Natural killer cell (primary cell): ENCODE measurements at regions not wholly inside any gene's neighbourhood (a gene's known extent, or its start where the extent isn't known, plus 50 kb on each side); places are given as distances from the start of the nearest gene placed in this dataset.

ENCODE experiments used
- ATAC-seq, 3 donors: fragments of 150-1000 bp in 2 of 3; fragments of 200-7000 bp in 1 of 3; cut with Tn5 transposase; 1 replicate in 1 of 3; 2 replicates in 2 of 3; pipeline ENCODE4 v1.10.0; 2021; ENCODE audit warnings: mild to moderate bottlenecking in 2 of 3, moderate library complexity in 2 of 3
- DNase-seq, 2 donors: peaks; one replicate each; pipeline versions ENCODE4 v3.0.0 to v3.0.0-alpha.2; 2013 to 2021; ENCODE audit warnings: mixed read lengths in 1 of 2
- H3K27ac ChIP-seq: one replicate; pipeline ENCODE4 v1.5.1; 2013; ENCODE audit warnings: mild to moderate bottlenecking, low read length
- H3K27me3 ChIP-seq: one replicate; pipeline ENCODE4 v1.6.1; 2013; ENCODE audit warnings: low read length; ENCODE audit not compliant: control insufficient read depth, insufficient read depth
- H3K36me3 ChIP-seq: one replicate; pipeline ENCODE4 v1.6.1; 2013; ENCODE audit warnings: low read length; ENCODE audit not compliant: control insufficient read depth, insufficient read depth
- H3K4me1 ChIP-seq: one replicate; pipeline ENCODE4 v1.6.1; 2013; ENCODE audit warnings: low read length; ENCODE audit not compliant: control insufficient read depth, insufficient read depth
- H3K4me3 ChIP-seq: one replicate; pipeline ENCODE4 v1.5.1; 2013; ENCODE audit warnings: low read length
- H3K9me3 ChIP-seq: one replicate; pipeline ENCODE4 v1.6.1; 2013; ENCODE audit warnings: low read length; ENCODE audit not compliant: control insufficient read depth, insufficient read depth
- H3K27ac Mint-ChIP-seq, 2 donors: one replicate each; pipeline ENCODE4 v1.8.0; 2022; ENCODE audit warnings: mild to moderate bottlenecking in 2 of 2, mixed read lengths in 2 of 2, moderate library complexity in 1 of 2
- H3K27me3 Mint-ChIP-seq, 2 donors: one replicate each; pipeline ENCODE4 v1.8.0; 2022; ENCODE audit warnings: low read depth in 2 of 2, mixed read lengths in 2 of 2
- H3K36me3 Mint-ChIP-seq: one replicate; pipeline ENCODE4 v1.8.0; 2022; ENCODE audit warnings: mixed read lengths
- H3K4me1 Mint-ChIP-seq, 2 donors: one replicate each; pipeline ENCODE4 v1.8.0; 2022; ENCODE audit warnings: mixed read lengths in 2 of 2
- H3K4me3 Mint-ChIP-seq: one replicate; pipeline ENCODE4 v1.8.0; 2022; ENCODE audit warnings: mild to moderate bottlenecking, moderate library complexity, mixed read lengths
- H3K9me3 Mint-ChIP-seq, 2 donors: one replicate each; pipeline ENCODE4 v1.8.0; 2022; ENCODE audit warnings: mixed read lengths in 2 of 2
- WGBS: methylation state at CpG from one replicate; pipeline ENCODE4 v1.1.7; 2013; ENCODE audit warnings: missing lambda C conversion rate; ENCODE audit not compliant: insufficient coverage; 5-methylcytosine and 5-hydroxymethylcytosine counted together
- intact Hi-C: fragments of 100-400 bp; cut with micrococcal nuclease; formaldehyde crosslinking; loops from one replicate; pipeline ENCODE4 v1.14.2; 2022
- TF ChIP-seq, protein P1 (sequence below): fragments of 200-600 bp; IDR thresholded peaks from one replicate; pipeline ENCODE4 v1.8.0; 2022; ENCODE audit warnings: antibody characterized with exemption

DNA sequence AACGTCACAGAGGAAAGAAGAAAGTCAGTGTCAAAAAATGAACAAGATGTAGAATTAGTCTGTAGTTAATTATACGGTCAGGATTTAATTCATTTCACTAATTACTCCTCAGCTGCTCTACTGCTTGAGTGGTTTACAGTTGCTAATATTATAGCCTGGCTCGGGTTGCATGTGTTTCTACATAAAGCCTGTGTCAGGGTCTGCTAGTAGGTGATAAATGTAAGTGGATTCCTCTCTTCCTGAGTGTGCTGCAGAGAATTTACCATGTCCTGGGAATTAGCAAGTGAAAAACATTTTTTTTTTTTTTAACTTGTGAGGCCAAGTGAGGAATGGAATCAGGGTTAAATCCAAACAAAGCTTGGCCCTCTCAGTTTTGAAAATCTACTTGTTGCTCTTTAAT, 622.6 kb downstream of the EPHA4 start:
- H3K9me3 Mint-ChIP-seq: peaks cover 0 to 2% of the 10 kb centered on the region in 2 donors
- ATAC-seq (no peak), DNase-seq (no peak)
- no peak overlapping the region for H3K4me3 Mint-ChIP-seq
- H3K9me3 ChIP-seq: no peaks in the 10 kb centered on the region
- H3K4me3 ChIP-seq: no peak overlapping the region
- H3K27ac Mint-ChIP-seq: no peak overlapping the region
- no peak overlapping the region for H3K27ac ChIP-seq
- H3K27me3 Mint-ChIP-seq: peaks cover 0 to 9% of the 10 kb centered on the region in 2 donors
- 80% methylated on average over 1 of the region's 3 CpGs for WGBS
- no peaks in the 10 kb centered on the region for H3K4me1 Mint-ChIP-seq
- H3K36me3 ChIP-seq: no peaks in the 10 kb centered on the region
- TF ChIP-seq, protein P1, sequence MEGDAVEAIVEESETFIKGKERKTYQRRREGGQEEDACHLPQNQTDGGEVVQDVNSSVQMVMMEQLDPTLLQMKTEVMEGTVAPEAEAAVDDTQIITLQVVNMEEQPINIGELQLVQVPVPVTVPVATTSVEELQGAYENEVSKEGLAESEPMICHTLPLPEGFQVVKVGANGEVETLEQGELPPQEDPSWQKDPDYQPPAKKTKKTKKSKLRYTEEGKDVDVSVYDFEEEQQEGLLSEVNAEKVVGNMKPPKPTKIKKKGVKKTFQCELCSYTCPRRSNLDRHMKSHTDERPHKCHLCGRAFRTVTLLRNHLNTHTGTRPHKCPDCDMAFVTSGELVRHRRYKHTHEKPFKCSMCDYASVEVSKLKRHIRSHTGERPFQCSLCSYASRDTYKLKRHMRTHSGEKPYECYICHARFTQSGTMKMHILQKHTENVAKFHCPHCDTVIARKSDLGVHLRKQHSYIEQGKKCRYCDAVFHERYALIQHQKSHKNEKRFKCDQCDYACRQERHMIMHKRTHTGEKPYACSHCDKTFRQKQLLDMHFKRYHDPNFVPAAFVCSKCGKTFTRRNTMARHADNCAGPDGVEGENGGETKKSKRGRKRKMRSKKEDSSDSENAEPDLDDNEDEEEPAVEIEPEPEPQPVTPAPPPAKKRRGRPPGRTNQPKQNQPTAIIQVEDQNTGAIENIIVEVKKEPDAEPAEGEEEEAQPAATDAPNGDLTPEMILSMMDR: no peak
- no peaks in the 10 kb centered on the region for H3K27me3 ChIP-seq
- intact Hi-C loops: no loop called here
- no peaks in the 10 kb centered on the region for H3K36me3 Mint-ChIP-seq
- no peaks in the 10 kb centered on the region for H3K4me1 ChIP-seq

DNA sequence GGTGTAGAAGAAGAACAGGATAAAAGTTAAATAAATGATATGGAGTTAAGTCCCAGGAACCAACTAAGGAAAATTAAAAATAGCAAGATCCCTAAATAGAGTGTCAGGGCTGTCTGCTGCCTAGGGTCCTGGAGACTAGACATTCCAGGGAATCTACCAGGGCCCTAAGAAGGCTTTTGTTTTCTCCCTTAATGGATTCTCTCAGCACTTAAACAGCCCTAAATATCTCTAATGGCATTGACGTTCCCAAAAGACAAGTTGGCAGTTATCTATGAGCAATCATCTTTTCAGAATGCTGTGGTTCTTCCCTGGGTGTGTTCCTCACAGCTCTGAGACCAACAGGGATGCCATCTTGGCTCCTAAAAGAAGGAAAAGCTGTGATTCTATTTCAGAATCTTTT, 616.3 kb downstream of the EPHA4 start:
- H3K27me3 ChIP-seq: no peaks in the 10 kb centered on the region
- no peaks in the 10 kb centered on the region for H3K36me3 ChIP-seq
- H3K27ac Mint-ChIP-seq: no peak overlapping the region
- intact Hi-C loops: no loop called here
- ATAC-seq: no peak
- no peak overlapping the region for H3K27ac ChIP-seq
- no peaks in the 10 kb centered on the region for H3K36me3 Mint-ChIP-seq
- H3K9me3 ChIP-seq: no peaks in the 10 kb centered on the region
- 71% methylated on average over 1 of the region's 1 CpG for WGBS
- TF ChIP-seq, protein P1: no peak
- no peaks in the 10 kb centered on the region for H3K4me1 Mint-ChIP-seq
- no peak for DNase-seq
- no peak overlapping the region for H3K4me3 Mint-ChIP-seq
- peaks cover 0 to 14% of the 10 kb centered on the region in 2 donors for H3K27me3 Mint-ChIP-seq
- no peak overlapping the region for H3K4me3 ChIP-seq
- H3K4me1 ChIP-seq: no peaks in the 10 kb centered on the region
- H3K9me3 Mint-ChIP-seq: peaks cover 0 to 6% of the 10 kb centered on the region in 2 donors

GRCh38 chr2:220956429-220956828, 615.7 kb downstream of the EPHA4 start:
- Histone ChIP-seq H3K27ac (no peak overlapping the region), H3K9me3 (no peaks in the 10 kb centered on the region), H3K4me1 (no peaks in the 10 kb centered on the region), H3K4me3 (no peak overlapping the region), H3K27me3 (no peaks in the 10 kb centered on the region), H3K36me3 (no peaks in the 10 kb centered on the region)
- intact Hi-C loops: no loop called here
- ATAC-seq (no peak), DNase-seq (no peak)
- peaks cover 0 to 14% of the 10 kb centered on the region in 2 donors for H3K27me3 Mint-ChIP-seq
- no peaks in the 10 kb centered on the region for H3K36me3 Mint-ChIP-seq
- H3K4me1 Mint-ChIP-seq: no peaks in the 10 kb centered on the region
- TF ChIP-seq, protein P1: no peak
- no peak overlapping the region for H3K27ac Mint-ChIP-seq
- H3K4me3 Mint-ChIP-seq: no peak overlapping the region
- WGBS: 87% methylated on average over 2 of the region's 2 CpGs
- peaks cover 0 to 6% of the 10 kb centered on the region in 2 donors for H3K9me3 Mint-ChIP-seq

- TF ChIP-seq, protein P1: no peak
- peaks cover 0 to 14% of the 10 kb centered on the region in 2 donors for H3K27me3 Mint-ChIP-seq
- WGBS: 83% methylated on average over 1 of the region's 1 CpG
- DNase-seq (no peak), ATAC-seq (no peak)
- no peak overlapping the region for H3K27ac Mint-ChIP-seq
- Histone ChIP-seq H3K27me3 (no peaks in the 10 kb centered on the region), H3K9me3 (no peaks in the 10 kb centered on the region), H3K4me3 (no peak overlapping the region), H3K4me1 (no peaks in the 10 kb centered on the region), H3K27ac (no peak overlapping the region), H3K36me3 (no peaks in the 10 kb centered on the region)
- no peaks in the 10 kb centered on the region for H3K4me1 Mint-ChIP-seq
- no peaks in the 10 kb centered on the region for H3K36me3 Mint-ChIP-seq
- peaks cover 0 to 3% of the 10 kb centered on the region in 2 donors for H3K9me3 Mint-ChIP-seq
- H3K4me3 Mint-ChIP-seq: no peak overlapping the region
- intact Hi-C loops: no loop called here
Observed at GRCh38 chr2:220959391-220959802, 612.7 kb downstream of the EPHA4 start.
